ENCODE measurements at regions not wholly inside any gene's neighbourhood (a gene's known extent, or its start where the extent isn't known, plus 50 kb on each side); places are given as distances from the start of the nearest gene placed in this dataset.

DNA sequence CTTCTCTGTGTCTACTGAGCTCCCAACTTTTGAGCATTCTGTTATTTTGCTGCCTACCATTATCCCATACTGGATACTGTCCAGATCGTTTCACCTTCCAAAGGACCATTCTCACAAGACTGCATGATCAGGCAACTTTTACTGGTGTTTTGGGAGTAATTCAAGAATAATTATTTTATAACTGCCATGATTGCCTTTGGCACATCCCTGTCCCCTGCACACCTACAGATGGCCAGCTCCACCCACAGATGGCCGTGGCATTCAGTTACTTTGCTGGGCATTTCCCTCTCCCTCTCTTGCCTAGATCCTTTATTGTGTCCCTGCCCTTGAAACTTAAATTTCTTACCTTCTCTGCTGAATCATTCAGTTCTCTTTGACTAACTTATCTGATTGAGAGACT lies 263.9 kb downstream of the DIPK2A start:
- no peak for DNase-seq

DNA sequence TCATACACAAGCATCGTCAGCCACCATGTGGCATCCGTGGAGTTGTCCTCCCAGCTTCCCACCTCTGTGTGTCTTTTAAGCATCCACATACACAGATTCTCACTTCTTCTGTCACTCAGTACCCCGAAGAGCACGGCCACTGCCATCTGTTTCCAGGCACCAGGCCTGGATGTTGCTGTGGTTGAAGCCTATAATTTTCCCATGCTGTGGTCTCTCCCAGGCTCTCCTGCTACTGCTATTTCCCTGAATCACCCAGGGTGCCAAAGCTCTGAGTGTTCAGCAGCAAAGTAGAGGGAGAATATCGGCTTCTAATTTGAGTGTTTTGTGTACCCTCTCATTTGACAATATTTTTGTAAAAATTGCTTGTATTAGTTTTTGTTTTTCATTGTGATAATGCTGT lies 265.7 kb downstream of the DIPK2A start:
- DNase-seq, result no peak

DNA sequence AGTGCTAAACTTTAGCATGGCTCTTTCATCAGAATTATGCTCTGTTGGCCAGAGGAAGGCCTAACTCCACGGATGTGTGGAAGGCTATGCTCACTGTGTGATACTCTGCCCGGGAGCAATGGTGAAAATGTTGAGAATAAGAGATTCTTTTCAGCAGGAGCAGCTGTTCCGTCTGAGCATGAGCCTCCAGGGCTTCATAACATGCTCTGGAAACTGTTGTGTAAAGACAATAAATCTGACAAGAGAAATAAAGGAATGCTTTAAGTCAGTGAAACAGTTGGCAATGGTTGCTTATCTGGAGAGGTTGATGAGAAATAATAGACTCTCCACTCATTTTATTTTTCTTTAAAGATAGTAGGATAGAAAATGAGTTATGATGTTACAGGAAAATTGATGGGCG lies 269.8 kb downstream of the DIPK2A start:
- no peak for DNase-seq

DNA sequence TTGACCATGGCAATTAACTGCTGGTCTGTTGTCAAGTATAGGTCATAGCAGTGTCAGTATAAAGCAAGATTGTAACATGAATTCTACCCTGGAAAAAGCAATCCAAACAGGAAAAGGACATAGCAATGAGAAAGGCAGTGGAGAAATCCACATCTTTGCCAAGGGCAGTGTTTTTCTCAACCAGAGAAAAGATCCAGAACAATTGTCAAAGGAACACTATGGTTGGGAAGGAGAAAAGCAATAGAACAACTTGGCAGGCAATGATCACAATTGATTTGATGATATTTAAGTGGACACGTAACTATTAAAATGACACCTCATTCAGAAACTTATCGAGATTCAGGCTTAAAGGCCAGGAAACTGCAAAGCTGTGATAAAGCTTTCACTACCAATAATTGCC lies 271.1 kb downstream of the DIPK2A start:
- no peak for DNase-seq

DNA sequence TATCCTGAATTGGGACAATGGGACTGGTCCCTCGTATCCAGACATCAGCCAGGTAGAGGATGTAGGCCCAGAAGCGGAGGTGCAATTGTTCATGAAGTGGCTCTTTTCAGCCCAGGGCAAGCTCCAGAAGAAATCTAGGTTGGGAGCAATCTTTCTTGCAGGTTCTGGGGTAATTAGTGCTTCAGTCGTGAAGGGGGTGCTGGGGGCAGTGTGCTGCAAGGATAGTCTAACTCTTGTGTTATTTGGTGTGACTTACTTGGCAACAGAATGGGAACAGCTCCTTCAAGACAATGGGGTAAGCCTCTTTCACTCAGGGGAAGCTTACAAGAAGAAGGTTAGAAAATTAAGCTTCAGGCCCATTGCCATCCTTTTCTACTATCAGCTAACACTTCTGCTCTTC lies 273.0 kb downstream of the DIPK2A start:
- peak; percentile 6 for DNase-seq

DNA sequence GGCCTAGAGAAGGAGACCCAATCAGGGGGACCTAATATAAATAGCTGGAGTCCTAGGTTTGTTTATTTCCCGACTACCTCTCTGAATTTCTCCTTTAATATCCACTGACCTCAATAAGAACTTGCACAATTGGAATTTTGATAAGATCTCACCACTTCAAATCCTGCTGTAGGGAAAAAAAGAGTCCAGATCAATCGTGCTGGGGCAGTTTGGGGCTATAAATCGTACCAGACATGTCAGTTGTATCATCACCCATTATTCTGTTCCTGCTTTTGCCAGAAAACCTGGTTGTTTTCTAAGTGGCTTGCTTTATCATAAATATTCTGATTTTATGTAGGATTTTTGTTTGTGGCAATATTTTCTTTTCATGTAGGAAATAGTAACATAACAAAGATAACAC lies 281.3 kb downstream of the DIPK2A start:
- no peak for DNase-seq

DNA sequence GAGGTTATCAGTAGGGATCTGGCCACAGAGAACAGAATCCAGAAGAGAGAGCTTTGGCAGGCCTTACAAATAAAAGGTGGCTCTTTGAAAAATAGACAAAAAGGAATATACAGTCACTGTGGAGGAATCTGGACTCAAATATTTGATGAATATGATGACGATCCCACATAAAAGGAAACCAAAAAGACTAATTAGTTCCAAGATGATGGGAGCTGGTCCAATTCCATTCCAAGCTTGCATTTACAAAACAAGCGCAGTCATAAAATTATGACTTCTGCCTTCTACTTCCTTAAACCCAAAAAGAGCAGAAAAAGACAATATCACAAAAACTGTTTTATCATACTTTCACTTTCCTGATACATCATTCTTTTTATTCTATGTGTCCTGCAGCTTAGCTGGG lies 285.8 kb downstream of the DIPK2A start:
- DNase-seq, result no peak

DNA sequence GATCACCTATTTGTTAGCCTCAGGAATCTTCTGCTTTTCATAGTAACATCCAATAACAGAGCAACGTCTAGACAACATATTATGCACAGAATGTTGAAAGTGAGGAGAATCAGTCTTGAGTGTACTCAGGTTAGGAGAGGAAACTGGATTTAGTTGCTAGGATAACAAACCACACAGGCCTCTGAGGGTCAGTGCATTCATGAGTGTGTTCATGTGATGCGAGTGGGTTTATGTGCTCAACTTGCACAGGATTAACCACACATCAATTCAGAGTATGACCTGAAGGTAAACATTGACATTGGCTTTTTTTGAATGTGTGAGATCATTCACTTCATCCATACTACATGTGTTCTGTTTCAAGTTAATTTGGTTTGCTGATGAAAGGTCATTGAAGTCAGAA lies 287.6 kb downstream of the DIPK2A start:
- DNase-seq, result no peak

DNA sequence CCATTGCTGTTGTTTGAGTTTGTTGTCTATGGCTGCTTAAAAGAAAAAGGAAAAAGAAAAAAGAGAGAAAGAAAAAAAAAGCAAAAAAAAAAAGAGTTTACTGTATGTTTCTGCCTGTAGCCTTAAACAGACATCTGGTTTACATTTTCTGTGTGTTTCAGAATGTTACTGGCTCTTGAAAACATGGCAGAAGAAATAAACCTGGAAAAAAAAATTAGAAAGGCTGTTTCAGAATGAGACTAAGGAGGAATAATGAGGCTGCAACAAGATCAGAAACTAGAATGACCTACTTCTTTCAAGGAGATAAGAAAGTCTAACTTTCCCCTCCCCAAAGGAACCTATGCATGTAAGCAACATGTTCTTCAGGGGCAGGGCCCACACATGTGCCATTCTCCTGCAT lies 292.1 kb downstream of the DIPK2A start:
- no peak for DNase-seq

DNA sequence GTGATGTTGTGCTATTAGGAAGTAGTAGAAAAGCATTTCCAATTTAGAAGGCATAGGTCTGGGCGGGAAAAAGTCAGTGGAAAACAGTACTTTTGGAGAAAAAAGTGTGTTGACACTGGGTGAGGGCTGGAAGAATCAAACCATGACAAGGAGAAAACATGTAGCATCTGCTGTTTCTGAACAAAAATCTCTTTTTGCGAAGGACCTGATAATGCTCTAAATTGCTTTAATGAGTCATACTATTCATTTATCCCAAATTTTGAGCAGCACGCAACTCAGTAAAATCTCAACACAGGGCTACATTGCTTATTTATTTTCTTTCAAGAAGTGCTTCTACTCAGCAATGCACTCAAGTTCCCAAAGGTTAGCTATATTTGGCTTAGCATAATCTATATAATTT lies 292.7 kb downstream of the DIPK2A start:
- DNase-seq, result no peak

DNA sequence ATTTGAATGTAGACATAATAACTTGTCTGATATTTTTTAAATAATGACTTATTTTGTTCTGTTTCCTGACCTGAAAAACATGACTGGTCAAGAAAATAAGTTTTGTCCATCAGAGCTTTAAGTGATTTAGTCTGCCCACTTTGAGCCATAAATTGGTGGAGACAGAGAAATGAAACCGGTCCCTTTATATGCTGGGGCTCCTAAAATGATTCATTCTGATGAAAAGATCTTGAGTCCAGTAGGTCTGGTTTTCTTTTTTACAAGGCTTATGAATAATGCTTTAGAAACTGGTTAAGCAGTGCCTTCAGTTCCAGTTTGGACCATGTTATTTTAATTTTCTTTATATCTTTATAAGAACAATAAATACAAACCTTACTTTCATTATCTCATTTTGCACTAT lies 293.2 kb downstream of the DIPK2A start:
- DNase-seq, result no peak

DNA sequence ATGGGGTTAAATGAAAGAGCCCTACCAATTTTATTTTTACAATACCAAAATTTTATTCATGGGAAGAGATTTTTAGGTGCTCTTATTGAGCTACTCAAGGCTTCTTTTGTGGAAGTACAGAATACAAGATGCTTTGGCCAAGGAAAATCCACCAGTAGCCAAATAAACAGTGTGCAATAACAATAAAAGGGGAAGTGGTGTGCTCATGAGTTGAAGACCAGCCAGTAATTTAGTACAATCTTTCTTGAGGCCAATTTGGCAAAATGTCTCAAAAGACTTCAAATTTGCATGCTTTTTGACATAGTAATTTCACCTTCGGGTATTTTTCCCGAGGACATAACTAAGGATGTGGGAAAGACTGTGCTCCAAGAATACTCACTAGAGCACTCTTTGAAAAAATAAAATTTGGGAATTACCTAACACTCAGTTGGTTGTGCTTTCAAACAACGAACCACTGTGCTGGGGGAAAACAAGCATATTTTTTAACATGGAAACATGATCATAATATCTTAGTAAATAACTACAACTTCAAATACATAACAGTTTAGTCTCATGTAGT lies 294.0 kb downstream of the DIPK2A start:
- peak; percentile 35 for DNase-seq

DNA sequence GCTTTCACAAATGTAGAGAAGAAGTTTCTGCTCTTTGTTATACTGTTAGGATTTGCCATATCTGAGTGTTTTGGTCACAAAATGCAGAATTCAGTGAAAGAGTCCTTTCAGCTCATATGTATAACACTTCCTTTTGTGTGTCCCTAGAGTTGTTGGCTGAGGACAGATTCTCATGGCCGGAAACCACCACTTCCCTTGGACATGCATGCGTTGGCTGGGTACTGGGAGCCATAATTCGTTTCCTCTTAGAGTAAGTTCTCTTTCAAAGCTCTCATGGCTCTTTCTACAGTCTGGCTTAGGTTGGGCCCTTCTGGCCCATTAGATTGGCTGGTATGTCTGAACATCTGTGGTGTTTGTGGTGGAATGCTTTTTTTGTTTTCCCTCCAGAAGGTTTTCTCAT lies 298.5 kb downstream of the DIPK2A start:
- peak; percentile 67 for DNase-seq

DNA sequence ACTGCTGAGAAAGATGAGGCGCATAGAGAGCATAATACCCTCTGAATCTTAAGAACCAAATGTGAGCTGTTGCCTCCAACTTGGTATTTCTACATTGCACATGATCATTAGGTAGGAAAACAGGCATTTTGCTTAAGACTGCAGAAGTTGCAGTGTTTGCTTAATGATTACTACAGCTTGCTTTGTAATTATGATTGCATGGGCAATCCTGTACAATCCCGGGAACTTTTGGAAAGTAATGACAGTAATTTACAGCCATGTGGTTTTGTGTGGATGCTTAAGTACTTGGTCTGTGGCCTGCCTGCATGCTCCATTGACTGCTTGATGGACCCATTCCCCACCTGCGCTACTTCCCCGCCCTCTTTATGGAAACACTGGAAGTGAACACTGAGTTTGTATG lies 301.1 kb downstream of the DIPK2A start:
- DNase-seq, result no peak

DNA sequence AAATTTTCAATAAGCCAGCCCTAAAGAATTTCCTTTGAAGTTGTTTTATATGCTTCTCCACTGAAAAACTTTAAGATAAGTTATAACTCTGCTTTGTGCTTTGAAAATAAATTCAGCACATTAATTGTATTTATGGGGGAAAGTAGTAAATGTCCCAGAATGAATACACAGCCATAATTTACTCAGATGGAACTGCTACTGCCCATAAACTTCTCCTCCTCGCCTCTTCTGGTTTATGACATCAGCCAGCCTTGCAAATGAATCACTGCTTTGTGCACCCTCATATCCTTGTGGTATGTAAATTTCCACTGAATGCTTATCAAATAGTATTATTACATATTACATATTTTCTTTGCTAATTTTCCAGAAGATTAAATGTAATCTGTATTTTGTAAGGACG lies 302.0 kb downstream of the DIPK2A start:
- no peak for DNase-seq

DNA sequence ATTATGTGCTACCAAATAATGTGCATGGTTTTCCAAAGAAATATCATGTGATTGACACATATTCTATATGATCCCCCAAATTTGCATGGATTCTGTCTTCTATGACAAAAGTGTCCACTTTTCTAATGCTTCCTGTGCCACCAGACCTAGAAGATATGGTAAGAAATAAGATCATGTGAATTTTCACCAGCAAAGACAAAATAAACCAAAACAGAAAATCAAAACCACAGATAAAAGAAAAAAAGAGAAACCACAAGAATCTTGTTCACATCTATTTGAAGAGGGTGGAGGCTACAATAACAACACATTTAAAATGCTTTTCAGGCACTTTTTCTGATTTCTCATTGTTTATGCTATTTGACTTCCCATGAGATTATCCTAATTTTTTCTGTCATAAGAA lies 303.4 kb downstream of the DIPK2A start:
- DNase-seq, result no peak

DNA sequence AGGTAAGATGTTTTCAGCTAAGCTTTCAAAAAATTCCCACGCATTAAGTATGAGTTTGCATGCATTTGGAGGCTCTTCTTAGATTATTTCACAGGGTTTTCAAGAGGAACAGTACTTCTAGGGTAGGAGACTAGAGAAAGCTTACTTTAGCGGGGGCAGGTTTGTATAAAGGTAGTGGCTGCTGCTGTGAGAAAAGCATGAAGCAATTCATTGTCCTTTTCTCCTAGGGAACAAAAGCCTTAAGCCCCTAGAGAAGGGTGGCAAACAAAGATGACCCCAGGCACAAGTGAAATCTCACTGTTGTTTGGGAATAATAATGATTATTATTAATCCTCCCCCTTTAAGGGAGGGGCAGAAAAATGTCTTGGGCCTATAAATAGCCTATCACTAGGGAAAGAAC lies 310.7 kb downstream of the DIPK2A start:
- DNase-seq, result no peak

DNA sequence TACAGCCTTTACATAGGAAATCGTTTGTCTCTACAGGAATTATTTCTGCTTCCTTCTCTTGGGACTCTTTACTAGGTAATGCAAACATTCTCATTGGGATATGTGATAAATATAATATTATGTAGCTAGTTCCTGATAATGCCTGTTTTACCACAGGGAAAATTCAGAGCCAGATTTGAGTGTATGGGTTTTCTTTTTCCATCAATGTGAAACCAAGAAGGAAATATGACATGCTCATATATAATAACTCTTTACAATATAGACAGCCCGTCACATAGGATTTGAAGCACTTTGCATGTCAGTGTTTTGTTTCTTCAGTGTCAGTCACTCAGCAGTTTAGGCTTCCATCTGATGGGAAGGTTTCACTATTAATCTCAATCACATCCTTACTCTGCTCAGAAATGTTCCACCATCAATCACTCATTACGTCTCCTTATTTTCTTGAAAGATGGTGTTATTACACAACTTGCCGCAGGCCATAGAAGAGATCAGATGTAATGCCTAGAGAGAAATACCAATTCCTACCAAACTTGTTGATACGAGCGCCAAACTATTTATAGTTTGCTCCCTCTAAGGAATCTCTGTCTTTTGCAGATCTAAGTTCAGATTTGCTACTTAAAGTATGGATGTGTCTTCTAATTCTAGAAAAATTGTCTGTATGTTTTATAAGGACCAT lies 314.8 kb downstream of the DIPK2A start:
- no peak for DNase-seq

DNA sequence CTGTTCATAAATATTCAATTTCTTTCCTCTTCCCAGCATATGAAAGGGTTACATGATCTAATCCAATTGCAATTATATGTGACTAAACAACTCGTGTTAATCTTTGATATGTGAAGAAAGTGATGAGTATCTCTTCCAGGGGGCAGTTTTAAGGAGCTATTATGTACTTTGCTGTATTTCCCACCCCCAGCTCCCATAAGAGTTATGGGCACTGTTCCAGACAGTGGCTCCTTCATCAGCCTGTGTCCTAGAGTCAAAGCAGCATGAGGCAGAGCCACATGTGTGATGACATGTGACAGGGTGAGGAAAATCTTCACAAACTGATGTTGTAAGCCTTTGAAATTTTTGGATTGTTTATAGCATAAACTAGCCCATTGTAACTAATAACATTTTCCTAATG lies 315.4 kb downstream of the DIPK2A start:
- no peak for DNase-seq

DNA sequence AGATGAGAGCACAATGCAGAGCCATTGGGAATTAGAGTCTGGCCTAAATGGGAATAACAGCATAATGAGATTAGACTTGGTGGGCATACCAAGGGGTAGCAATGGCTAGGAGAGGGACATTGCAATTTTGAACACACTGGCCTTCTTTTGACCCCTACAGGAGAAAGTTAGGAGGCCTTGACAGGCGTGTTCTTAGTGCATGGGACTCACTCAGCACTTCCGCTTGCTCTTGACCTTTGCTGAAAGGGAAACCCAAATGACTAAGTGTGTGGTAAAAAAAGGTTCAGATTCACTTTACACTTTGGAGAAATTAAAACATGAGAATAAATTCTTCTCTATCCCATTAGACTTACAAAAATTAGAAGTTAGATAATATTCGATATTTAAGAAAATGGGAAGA lies 317.4 kb downstream of the DIPK2A start:
- no peak for DNase-seq

DNA sequence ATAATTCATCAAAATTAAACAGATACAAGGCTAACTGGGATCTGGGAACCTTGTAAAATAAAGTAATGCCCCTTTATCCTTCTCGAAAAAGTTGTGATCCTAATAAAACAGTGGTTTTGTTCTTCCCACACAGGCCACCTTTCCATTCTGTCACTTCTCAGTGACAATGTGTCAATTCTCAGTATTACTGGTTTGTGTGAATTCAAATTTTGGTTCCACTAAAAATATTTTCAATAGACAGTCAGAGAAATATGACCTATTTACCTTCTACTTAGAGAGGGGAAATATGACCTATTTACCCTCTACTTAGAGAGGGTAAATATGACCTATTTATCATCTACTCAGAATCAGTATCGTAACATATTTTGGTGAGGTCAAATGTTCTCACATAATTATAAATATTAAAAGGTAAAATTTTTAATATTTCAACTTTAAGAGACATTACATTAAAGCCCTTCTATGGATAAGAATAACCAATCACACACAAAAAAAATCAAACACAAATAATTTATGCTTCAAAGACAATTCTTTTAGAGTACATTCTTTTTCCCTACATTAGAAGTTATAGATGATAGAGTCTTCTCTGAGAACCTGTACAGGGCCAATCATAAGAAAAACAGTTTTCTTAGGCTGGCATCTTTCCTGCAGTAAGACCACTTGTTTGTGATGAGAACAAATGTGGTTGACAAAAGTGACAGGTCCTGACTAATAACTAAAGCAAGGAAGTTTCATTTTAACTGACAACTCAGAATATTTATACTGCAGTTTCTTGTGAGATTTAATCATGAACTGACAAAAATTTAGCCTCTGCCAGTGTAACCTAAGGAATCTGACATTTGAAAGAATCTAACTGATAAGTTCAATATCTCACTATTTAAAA lies 323.3 kb downstream of the DIPK2A start:
- DNase-seq, result no peak

DNA sequence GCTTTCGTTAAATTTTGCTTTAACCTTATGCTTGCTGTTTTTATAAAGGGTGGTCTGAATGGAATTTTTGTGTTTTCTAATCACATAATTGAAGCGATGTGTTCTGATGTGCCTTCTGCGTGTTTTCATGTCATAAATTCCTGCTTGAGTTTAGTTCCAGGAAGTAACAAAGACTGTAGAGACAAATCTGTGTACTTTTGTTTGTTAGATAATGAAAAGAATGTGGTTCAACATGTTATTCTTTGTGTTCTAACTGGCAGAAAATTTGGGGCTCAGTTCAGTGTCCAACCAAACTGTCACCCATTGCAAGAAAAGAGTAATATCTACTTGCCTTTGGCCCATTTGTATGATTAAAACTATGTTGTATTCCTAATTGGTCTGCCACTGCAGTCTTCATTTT lies 324.0 kb downstream of the DIPK2A start:
- DNase-seq, result no peak

DNA sequence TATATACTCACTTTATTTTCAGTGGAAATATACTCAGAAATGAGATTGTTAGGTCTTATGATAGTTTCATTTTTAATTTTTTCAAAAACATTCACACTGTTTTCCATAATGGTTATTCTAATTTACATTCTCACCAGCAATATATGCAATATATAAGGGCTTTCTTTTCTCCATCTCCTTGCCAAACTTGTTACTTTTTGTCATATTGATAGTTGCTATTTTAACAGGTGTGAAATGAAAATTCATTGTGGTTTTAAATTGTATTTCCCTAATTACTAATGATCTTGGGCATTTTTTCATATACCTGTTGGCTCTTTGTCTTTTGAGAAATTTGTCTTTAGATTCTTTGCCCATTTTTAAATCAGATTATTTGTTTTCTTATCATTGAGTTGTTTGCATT lies 325.2 kb downstream of the DIPK2A start:
- no peak for DNase-seq

DNA sequence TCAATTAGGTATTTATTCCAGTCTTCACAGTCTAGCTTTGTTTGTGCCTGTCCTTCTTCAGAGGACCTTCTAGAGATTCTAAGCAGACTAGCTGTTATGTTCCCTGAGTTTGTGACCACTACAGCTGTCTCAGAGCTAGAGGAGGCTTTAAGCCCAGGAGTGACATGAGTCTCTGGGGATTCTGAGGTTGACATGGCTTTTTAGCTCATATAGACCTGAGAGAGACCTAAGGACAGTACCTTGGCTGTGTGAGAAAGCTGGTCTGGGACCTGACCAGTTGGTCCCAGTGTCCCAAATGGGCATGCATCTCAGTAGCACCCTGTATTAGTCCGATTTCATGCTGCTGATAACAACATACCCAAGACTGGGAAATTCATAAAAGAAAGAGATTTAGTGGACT lies 330.2 kb downstream of the DIPK2A start:
- DNase-seq, result no peak

Data from hematopoietic multipotent progenitor cell treated with erythropoietin and hydrocortisone succinate and interleukin-3 and kit ligand, for 4 days (in vitro differentiated cells).